HG03095 (cell line): ENCODE measurements at regions not wholly inside any gene's neighbourhood (a gene's known extent, or its start where the extent isn't known, plus 50 kb on each side); places are given as distances from the start of the nearest gene placed in this dataset.
"Not testable (repeated sequence)": the region's sequence is repeated elsewhere in the genome, so short reads cannot be mapped to it uniquely, and the experiment has no call there.

ENCODE experiments used
- ATAC-seq: cut with Tn5 transposase; IDR thresholded peaks from one replicate; pipeline ENCODE4 v1.9.1; 2021; ENCODE audit warnings: moderate library complexity; ENCODE audit not compliant: unreplicated experiment

- no peak for ATAC-seq
Observed at GRCh38 chr11:13782390-13783075, 114.1 kb downstream of the FAR1 start.

- no peak for ATAC-seq
Observed at GRCh38 chr11:13784441-13784840, 116.0 kb downstream of the FAR1 start.

GRCh38 chr11:13784855-13785254, 116.4 kb downstream of the FAR1 start:
- ATAC-seq, result no peak

- ATAC-seq, result no peak
Observed at GRCh38 chr11:13786688-13787087, 118.2 kb downstream of the FAR1 start.

- not testable (repeated sequence) for ATAC-seq
Observed at GRCh38 chr11:13797616-13798015, 129.1 kb downstream of the FAR1 start.

- ATAC-seq, result no peak
Observed at GRCh38 chr11:13800901-13801300, 132.4 kb downstream of the FAR1 start.

- no peak for ATAC-seq
Observed at GRCh38 chr11:13818325-13818724, 144.2 kb upstream of the SPON1 start.

- no peak for ATAC-seq
Observed at GRCh38 chr11:13826505-13827278, 135.8 kb upstream of the SPON1 start.

GRCh38 chr11:13831696-13832095, 130.8 kb upstream of the SPON1 start:
- ATAC-seq, result no peak

- ATAC-seq, result no peak
Observed at GRCh38 chr11:13834463-13834862, 128.1 kb upstream of the SPON1 start.

GRCh38 chr11:13836666-13837065, 125.9 kb upstream of the SPON1 start:
- ATAC-seq, result no peak

- no peak for ATAC-seq
Observed at GRCh38 chr11:13837286-13837685, 125.2 kb upstream of the SPON1 start.

GRCh38 chr11:13841393-13841792, 121.1 kb upstream of the SPON1 start:
- ATAC-seq, result no peak

GRCh38 chr11:13848031-13848430, 114.5 kb upstream of the SPON1 start:
- ATAC-seq, result no peak

GRCh38 chr11:13850231-13851005, 112.1 kb upstream of the SPON1 start:
- no peak for ATAC-seq

GRCh38 chr11:13851691-13852090, 110.8 kb upstream of the SPON1 start:
- no peak for ATAC-seq

GRCh38 chr11:13852481-13852880, 110.0 kb upstream of the SPON1 start:
- ATAC-seq, result no peak

- ATAC-seq, result no peak
Observed at GRCh38 chr11:13857828-13858227, 104.7 kb upstream of the SPON1 start.

GRCh38 chr11:13859892-13860291, 102.6 kb upstream of the SPON1 start:
- ATAC-seq, result no peak

- ATAC-seq, result no peak
Observed at GRCh38 chr11:13861411-13861810, 101.1 kb upstream of the SPON1 start.

- ATAC-seq, result no peak
Observed at GRCh38 chr11:13862845-13863392, 99.6 kb upstream of the SPON1 start.
